ENCODE measurements at regions not wholly inside any gene's neighbourhood (a gene's known extent, or its start where the extent isn't known, plus 50 kb on each side); places are given as distances from the start of the nearest gene placed in this dataset.

- TF ChIP-seq ZNF217 (IDR thresholded peaks at IDR 0.05) (no peak), ZNF24 (IDR thresholded peaks at IDR 0.05) (no peak), CUX1 (IDR thresholded peaks at IDR 0.05; ENCODE audit: insufficient replicate concordance, low read depth, low read length) (no peak), SPI1 (IDR thresholded peaks at IDR 0.05; ENCODE audit: borderline replicate concordance, insufficient read depth, low read depth, low read length) (peak; percentile 53; the same call in 1 of the 2 replicates), RELA (IDR thresholded peaks at IDR 0.05; ENCODE audit: borderline replicate concordance, partially characterized antibody) (no peak), FOXM1 (IDR thresholded peaks at IDR 0.05; ENCODE audit: low read depth, low read length) (no peak), E2F4 (IDR thresholded peaks at IDR 0.05; ENCODE audit: low read depth, low read length) (no peak), RAD21 (IDR thresholded peaks at IDR 0.05; ENCODE audit: insufficient read depth, low read depth, low read length) (0 out of 2 replicates have a peak, but pooled peaks have one; percentile 6), ZBTB40 (IDR thresholded peaks at IDR 0.05; ENCODE audit: borderline replicate concordance) (no peak), ZNF592 (IDR thresholded peaks at IDR 0.05) (no peak), SKIL (IDR thresholded peaks at IDR 0.05; ENCODE audit: low read depth, poor library complexity, severe bottlenecking) (no peak)
Measured at GRCh38 chr1:199399996-199400724, 627.4 kb upstream of the NR5A2 start (continued).
